Activated T-helper 2 cell treated with anti-CD3 and anti-CD28 coated beads, Interferon-gamma antibody, Interleukin-2, Interleukin-4, amounts not matched to agents 10 μg/mL and 5 μg/mL and 100 μg/mL, durations not matched to agents 14 hours and 24 hours and 36 hours (primary cell): ENCODE measurements at regions not wholly inside any gene's neighbourhood (a gene's known extent, or its start where the extent isn't known, plus 50 kb on each side); places are given as distances from the start of the nearest gene placed in this dataset.

Experiments used
- DNase-seq: peaks from one replicate; pipeline ENCODE4 v3.0.0; 2021; ENCODE audit warnings: low spot score
- H3K27ac Mint-ChIP-seq: one replicate; pipeline ENCODE4 v1.8.0; 2021; ENCODE audit warnings: mixed read lengths
- H3K27me3 Mint-ChIP-seq: one replicate; pipeline ENCODE4 v1.8.0; 2021; ENCODE audit warnings: low read depth, mixed read lengths
- H3K36me3 Mint-ChIP-seq: one replicate; pipeline ENCODE4 v1.8.0; 2021; ENCODE audit warnings: low read depth, mixed read lengths
- H3K4me1 Mint-ChIP-seq: one replicate; pipeline ENCODE4 v1.8.0; 2021; ENCODE audit warnings: low read depth, mixed read lengths
- H3K4me3 Mint-ChIP-seq: one replicate; pipeline ENCODE4 v1.8.0; 2021; ENCODE audit warnings: low read depth, mild to moderate bottlenecking, moderate library complexity, mixed read lengths
- H3K9me3 Mint-ChIP-seq: one replicate; pipeline ENCODE4 v1.8.0; 2021; ENCODE audit warnings: mixed read lengths
- intact Hi-C: fragments of 100-400 bp; cut with micrococcal nuclease; formaldehyde crosslinking; loops from one replicate; pipeline ENCODE4 v1.15.1; 2023

GRCh38 chr14:41393512-41393911 is 213.2 kb upstream of the LRFN5 start:
- no peak for DNase-seq
- H3K4me3 Mint-ChIP-seq, result no peak overlapping the region
- H3K4me1 Mint-ChIP-seq, result no peaks in the 10 kb centered on the region
- intact Hi-C loops, result no loop called here
- no peak overlapping the region for H3K27ac Mint-ChIP-seq
- no peaks in the 10 kb centered on the region for H3K27me3 Mint-ChIP-seq
- no peaks in the 10 kb centered on the region for H3K36me3 Mint-ChIP-seq
- peaks cover 14% of the 10 kb centered on the region for H3K9me3 Mint-ChIP-seq

DNA sequence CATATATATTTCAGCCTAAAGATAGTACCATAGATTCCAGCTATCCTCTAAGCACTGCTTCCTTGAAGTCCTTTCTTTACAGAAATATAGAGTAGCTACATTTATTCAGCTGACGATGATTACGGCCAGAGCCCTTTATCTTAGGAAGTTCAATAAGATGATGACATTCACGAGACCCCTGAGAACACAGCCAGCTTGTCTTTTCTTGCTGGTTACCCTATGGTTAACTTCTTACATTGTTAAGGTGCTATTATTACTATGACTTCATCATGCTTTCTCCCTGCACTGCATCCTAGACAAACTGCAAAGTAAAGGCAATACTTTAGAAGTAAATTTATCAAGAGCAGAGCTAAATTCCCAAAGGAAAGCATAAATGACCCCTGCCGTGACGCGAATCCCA is 214.4 kb upstream of the LRFN5 start:
- H3K27ac Mint-ChIP-seq, result no peak overlapping the region
- intact Hi-C loops, result no loop called here
- no peaks in the 10 kb centered on the region for H3K27me3 Mint-ChIP-seq

GRCh38 chr14:41389355-41389754 is 217.3 kb upstream of the LRFN5 start:
- H3K36me3 Mint-ChIP-seq, result no peaks in the 10 kb centered on the region
- no peak for DNase-seq
- no peak overlapping the region for H3K4me3 Mint-ChIP-seq
- H3K27ac Mint-ChIP-seq, result no peak overlapping the region
- H3K4me1 Mint-ChIP-seq, result no peaks in the 10 kb centered on the region
- no peaks in the 10 kb centered on the region for H3K27me3 Mint-ChIP-seq
- intact Hi-C loops, result no loop called here
- H3K9me3 Mint-ChIP-seq, result peaks cover 18% of the 10 kb centered on the region

More for the DNA sequence above, 214.4 kb upstream of the LRFN5 start:
- Mint-ChIP-seq H3K4me3 (no peak overlapping the region), H3K36me3 (no peaks in the 10 kb centered on the region), H3K9me3 (peaks cover 15% of the 10 kb centered on the region), H3K4me1 (no peaks in the 10 kb centered on the region)
- no peak for DNase-seq

GRCh38 chr14:41385797-41386196 is 220.9 kb upstream of the LRFN5 start:
- H3K4me3 Mint-ChIP-seq, result no peak overlapping the region
- intact Hi-C loops, result no loop called here
- no peak overlapping the region for H3K27ac Mint-ChIP-seq
- peaks cover 12% of the 10 kb centered on the region for H3K9me3 Mint-ChIP-seq
- H3K27me3 Mint-ChIP-seq, result no peaks in the 10 kb centered on the region
- H3K36me3 Mint-ChIP-seq, result no peaks in the 10 kb centered on the region
- no peaks in the 10 kb centered on the region for H3K4me1 Mint-ChIP-seq
- no peak for DNase-seq

GRCh38 chr14:41380017-41380416 is 226.7 kb upstream of the LRFN5 start:
- H3K4me3 Mint-ChIP-seq, result no peak overlapping the region
- no peaks in the 10 kb centered on the region for H3K36me3 Mint-ChIP-seq
- no peak for DNase-seq
- H3K27me3 Mint-ChIP-seq, result no peaks in the 10 kb centered on the region
- no peak overlapping the region for H3K27ac Mint-ChIP-seq
- H3K4me1 Mint-ChIP-seq, result no peaks in the 10 kb centered on the region
- intact Hi-C loops, result no loop called here
- H3K9me3 Mint-ChIP-seq, result peaks cover 19% of the 10 kb centered on the region

DNA sequence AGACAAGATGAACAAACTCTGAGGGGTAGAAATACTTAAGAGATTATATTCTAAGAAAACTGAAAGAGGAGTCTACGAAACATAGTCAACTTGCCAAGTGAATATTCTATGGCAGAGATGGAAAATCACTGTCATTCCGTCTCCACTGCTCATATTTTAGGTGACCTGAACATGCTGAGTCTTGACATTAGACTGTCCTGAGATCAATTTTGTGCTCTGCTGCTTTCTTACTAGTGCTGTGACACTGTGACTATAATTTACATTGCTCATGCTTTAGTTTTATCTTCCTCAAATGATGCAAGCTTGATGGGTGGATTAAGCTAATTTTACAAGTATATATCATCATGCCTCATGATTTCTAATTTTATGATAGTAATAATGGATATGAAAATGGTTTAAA is 228.2 kb upstream of the LRFN5 start:
- H3K9me3 Mint-ChIP-seq, result peaks cover 28% of the 10 kb centered on the region
- no peaks in the 10 kb centered on the region for H3K4me1 Mint-ChIP-seq
- no peaks in the 10 kb centered on the region for H3K36me3 Mint-ChIP-seq
- intact Hi-C loops, result no loop called here
- no peak overlapping the region for H3K27ac Mint-ChIP-seq
- no peaks in the 10 kb centered on the region for H3K27me3 Mint-ChIP-seq
- DNase-seq, result no peak
- H3K4me3 Mint-ChIP-seq, result no peak overlapping the region

GRCh38 chr14:41377932-41378331 is 228.7 kb upstream of the LRFN5 start:
- Mint-ChIP-seq H3K9me3 (peaks cover 28% of the 10 kb centered on the region), H3K36me3 (no peaks in the 10 kb centered on the region), H3K27me3 (no peaks in the 10 kb centered on the region), H3K4me1 (no peaks in the 10 kb centered on the region), H3K4me3 (no peak overlapping the region), H3K27ac (no peak overlapping the region)
- intact Hi-C loops, result no loop called here
- DNase-seq, result no peak

GRCh38 chr14:41374092-41374491 is 232.6 kb upstream of the LRFN5 start:
- Mint-ChIP-seq H3K4me3 (no peak overlapping the region), H3K27me3 (no peaks in the 10 kb centered on the region), H3K27ac (no peak overlapping the region), H3K9me3 (peaks cover 21% of the 10 kb centered on the region), H3K4me1 (no peaks in the 10 kb centered on the region), H3K36me3 (no peaks in the 10 kb centered on the region)
- DNase-seq, result no peak
- intact Hi-C loops, result no loop called here

DNA sequence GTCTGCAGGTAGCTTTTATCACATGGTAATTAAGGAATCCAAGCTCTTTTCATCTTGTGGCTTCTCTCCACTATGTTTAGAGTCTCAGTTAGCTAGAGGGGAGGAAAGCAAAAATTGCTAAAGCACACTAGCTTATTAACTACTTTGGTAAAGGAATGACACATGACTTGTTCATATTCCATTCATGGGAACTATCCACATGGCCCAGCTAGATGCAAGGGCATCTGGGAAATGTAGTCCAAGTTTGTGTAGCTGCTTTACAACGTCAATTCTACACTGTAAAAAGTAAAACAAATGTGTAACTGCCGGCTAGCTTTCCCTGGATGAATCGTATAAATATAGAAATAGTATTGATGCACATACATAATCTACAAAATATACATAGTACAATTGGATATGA is 244.5 kb upstream of the LRFN5 start:
- H3K4me3 Mint-ChIP-seq, result no peak overlapping the region
- H3K36me3 Mint-ChIP-seq, result no peaks in the 10 kb centered on the region
- no peak overlapping the region for H3K27ac Mint-ChIP-seq
- no peaks in the 10 kb centered on the region for H3K27me3 Mint-ChIP-seq
- peaks cover 20% of the 10 kb centered on the region for H3K9me3 Mint-ChIP-seq
- DNase-seq, result no peak
- intact Hi-C loops, result no loop called here
- no peaks in the 10 kb centered on the region for H3K4me1 Mint-ChIP-seq

DNA sequence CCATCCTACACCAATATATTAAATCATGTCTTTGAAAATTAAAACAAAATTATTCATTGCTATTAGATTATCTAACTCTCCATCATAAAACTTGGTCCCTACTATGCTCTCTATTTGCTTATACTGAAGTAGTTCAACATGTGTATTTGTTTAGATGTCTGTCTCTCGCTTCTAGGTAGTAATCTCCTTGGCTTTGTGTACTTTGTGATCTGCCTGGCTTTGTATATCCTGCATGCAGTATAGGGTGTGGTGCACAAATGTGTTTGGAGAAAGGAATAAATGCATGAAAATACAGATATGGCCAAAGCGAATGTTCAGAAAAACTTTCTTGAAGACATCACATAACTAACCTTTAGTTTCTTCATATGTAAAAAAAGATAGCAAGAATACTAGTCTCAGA is 246.6 kb upstream of the LRFN5 start:
- Mint-ChIP-seq H3K27ac (no peak overlapping the region), H3K4me1 (no peaks in the 10 kb centered on the region), H3K4me3 (no peak overlapping the region), H3K9me3 (peaks cover 14% of the 10 kb centered on the region), H3K36me3 (no peaks in the 10 kb centered on the region), H3K27me3 (no peaks in the 10 kb centered on the region)
- intact Hi-C loops, result no loop called here
- no peak for DNase-seq

DNA sequence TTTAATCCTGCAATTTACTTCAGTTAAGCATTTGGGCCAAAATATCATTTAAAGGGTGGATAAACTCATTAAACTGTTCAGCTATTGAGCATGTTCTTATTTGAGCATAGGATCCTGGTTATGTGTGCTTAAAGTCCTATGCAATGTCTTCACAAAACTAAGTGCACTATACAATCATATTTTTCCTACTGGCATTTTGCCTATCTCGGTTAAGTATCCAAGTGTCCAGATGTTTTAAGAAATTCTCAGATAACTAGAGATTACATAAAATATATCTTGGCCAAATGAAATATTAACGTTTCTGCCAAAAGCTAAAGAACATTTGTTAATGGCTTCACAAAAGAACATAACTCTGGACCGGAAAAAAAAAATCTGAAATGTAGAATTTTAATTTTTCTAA is 250.8 kb upstream of the LRFN5 start:
- no peak for DNase-seq
- Mint-ChIP-seq H3K27ac (no peak overlapping the region), H3K4me1 (no peaks in the 10 kb centered on the region), H3K36me3 (no peaks in the 10 kb centered on the region), H3K9me3 (peaks cover 3% of the 10 kb centered on the region), H3K27me3 (no peaks in the 10 kb centered on the region), H3K4me3 (no peak overlapping the region)
- intact Hi-C loops, result no loop called here

DNA sequence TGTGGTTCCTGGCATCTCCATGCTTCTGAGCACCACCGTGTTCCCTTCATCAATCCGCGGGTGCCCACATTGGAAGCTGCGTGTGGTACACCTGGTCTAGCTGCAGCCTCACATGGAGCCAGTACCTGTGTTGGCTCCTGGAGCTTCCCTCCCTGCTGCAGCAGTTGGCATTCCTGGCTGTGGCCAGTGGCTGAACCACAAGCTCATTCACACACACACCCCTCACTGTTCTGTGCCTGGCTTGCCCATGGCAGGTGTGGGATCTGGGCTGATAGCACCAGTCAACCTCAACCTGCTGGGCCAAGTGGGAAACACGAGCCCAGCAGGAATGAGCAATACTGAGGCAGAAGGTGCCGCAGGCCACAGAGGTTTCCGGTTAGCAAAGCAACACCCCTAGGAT is 256.2 kb upstream of the LRFN5 start:
- Mint-ChIP-seq H3K4me3 (no peak overlapping the region), H3K4me1 (no peaks in the 10 kb centered on the region), H3K27me3 (no peaks in the 10 kb centered on the region), H3K27ac (no peak overlapping the region), H3K9me3 (peaks cover 19% of the 10 kb centered on the region), H3K36me3 (no peaks in the 10 kb centered on the region)
- intact Hi-C loops, result no loop called here
- DNase-seq, result no peak

DNA sequence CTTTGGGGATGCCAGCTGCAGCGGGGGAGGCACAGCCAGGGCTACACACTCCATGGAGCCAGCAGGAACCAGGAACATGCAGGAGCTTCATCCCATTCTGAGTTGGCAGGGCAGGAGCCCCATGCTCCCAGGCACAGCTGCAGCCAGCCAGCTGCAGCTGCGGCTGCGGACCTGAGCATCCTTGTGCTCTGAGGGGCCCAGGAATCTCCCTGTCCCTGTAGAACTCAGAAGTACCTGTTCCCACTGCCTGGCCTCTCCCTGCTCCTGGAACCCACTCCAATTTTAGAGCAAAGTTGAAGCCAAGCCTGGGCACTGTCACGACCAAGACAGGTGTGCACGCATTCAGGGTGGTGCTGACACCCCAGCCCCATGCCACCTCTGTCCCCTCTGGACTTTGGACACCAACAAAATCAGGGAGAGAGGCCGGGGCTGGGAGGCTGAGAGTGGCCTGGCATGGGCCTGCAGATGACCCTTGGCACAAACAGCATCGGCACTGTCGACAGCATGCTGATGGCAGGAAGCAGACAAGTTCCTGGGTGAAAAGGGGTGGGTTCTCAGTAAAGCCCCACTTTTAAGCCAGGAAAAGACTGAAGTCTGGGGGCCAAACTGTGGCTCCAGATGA is 257.3 kb upstream of the LRFN5 start:
- Mint-ChIP-seq H3K4me3 (no peak overlapping the region), H3K4me1 (no peaks in the 10 kb centered on the region), H3K36me3 (no peaks in the 10 kb centered on the region), H3K27ac (no peak overlapping the region), H3K27me3 (no peaks in the 10 kb centered on the region), H3K9me3 (peaks cover 16% of the 10 kb centered on the region)
- intact Hi-C loops, result no loop called here
- no peak for DNase-seq

DNA sequence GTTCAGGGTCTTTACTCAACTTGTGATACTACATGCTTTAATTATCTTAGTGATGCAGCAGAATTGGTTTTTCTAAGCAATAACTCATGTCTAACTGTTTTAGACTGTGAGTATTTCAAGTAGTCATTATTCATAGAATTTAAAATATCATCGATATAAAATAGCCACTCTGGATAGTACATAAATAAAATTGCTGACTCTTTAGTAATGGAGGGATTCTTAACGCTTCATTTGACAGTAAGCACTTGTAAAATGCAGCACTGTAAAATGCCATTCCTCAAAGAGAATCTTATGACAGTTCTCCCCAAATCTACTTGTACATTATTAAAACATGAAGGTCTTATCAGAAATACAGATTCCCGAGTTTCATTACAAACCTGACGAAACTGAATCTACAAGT is 262.8 kb upstream of the LRFN5 start:
- no peaks in the 10 kb centered on the region for H3K36me3 Mint-ChIP-seq
- intact Hi-C loops, result no loop called here
- H3K4me1 Mint-ChIP-seq, result no peaks in the 10 kb centered on the region
- H3K27ac Mint-ChIP-seq, result no peak overlapping the region
- no peak overlapping the region for H3K4me3 Mint-ChIP-seq
- H3K27me3 Mint-ChIP-seq, result no peaks in the 10 kb centered on the region
- no peak for DNase-seq
- H3K9me3 Mint-ChIP-seq, result peaks cover 22% of the 10 kb centered on the region
